ENCODE measurements at regions not wholly inside any gene's neighbourhood (a gene's known extent, or its start where the extent isn't known, plus 50 kb on each side); places are given as distances from the start of the nearest gene placed in this dataset.

DNA sequence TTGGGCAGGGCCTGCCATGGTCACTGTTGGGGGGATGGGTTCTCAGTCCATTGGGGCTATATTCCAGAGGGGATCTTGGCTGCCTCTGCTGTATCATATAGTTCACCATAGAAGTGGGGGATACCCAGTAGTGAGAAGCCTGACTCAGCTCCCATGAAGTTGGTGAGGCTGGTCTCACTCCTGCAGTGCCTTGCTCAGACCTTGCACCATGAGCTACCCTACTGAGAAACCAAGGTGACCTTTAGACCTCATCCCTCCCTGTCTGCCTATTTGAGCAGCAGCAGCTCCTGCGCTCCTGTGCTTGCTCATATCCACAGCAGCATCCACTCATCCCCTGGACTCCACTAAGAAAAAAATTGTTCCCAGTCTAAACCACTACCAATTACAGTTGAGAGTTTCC is 56.0 kb upstream of the HEY2 start:
- H3K4me3 ChIP-seq: no peak overlapping the region
- TF ChIP-seq, protein P1, sequence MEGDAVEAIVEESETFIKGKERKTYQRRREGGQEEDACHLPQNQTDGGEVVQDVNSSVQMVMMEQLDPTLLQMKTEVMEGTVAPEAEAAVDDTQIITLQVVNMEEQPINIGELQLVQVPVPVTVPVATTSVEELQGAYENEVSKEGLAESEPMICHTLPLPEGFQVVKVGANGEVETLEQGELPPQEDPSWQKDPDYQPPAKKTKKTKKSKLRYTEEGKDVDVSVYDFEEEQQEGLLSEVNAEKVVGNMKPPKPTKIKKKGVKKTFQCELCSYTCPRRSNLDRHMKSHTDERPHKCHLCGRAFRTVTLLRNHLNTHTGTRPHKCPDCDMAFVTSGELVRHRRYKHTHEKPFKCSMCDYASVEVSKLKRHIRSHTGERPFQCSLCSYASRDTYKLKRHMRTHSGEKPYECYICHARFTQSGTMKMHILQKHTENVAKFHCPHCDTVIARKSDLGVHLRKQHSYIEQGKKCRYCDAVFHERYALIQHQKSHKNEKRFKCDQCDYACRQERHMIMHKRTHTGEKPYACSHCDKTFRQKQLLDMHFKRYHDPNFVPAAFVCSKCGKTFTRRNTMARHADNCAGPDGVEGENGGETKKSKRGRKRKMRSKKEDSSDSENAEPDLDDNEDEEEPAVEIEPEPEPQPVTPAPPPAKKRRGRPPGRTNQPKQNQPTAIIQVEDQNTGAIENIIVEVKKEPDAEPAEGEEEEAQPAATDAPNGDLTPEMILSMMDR (IDR thresholded peaks at IDR 0.05): no peak
- H3K9me3 ChIP-seq: peaks cover 0 to 20% of the 10 kb centered on the region in 2 donors
- H3K36me3 ChIP-seq: no peaks in the 10 kb centered on the region
- no peak overlapping the region for H3K27ac ChIP-seq
- no peak for DNase-seq (ENCODE audit: low spot score)
- H3K27me3 ChIP-seq: no peaks in the 10 kb centered on the region
- no peaks in the 10 kb centered on the region for H3K4me1 ChIP-seq

DNA sequence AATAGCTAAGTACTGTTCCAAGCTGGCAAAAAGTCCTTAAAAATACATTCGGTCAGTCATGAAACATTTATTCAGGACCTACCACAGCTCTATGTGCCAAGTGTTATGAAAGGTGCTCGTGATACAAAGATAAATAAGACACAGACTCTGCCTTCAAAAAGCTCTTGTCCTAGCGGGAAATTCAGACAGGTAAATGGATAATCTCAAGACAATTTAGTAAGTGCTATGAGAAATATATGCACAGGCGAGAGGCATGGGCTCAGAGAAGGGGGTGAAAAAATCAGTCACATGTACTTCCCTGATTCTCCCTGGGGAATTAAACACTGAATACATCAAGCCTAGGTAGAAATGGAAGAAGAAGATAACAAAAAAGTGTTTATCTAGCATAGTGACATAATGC is 49.8 kb upstream of the HEY2 start:
- Histone ChIP-seq H3K27me3 (no peaks in the 10 kb centered on the region), H3K27ac (no peak overlapping the region), H3K36me3 (no peaks in the 10 kb centered on the region), H3K4me1 (no peaks in the 10 kb centered on the region), H3K9me3 (peaks cover 0 to 5% of the 10 kb centered on the region in 2 donors), H3K4me3 (no peak overlapping the region)
- no peak for DNase-seq (ENCODE audit: low spot score)
- TF ChIP-seq, protein P1 (IDR thresholded peaks at IDR 0.05): no peak

Measured in right atrium auricular region (tissue), 2 donors.